Tibial nerve (tissue), 4 donors: ENCODE measurements at regions not wholly inside any gene's neighbourhood (a gene's known extent, or its start where the extent isn't known, plus 50 kb on each side); places are given as distances from the start of the nearest gene placed in this dataset.
A peak's percentile ranks its signal among the peaks of the same experiment; 100 is the strongest.

ENCODE experiments used
- DNase-seq, 2 donors: peaks; one replicate each; pipeline ENCODE4 v3.0.0-alpha.2; 2019; ENCODE audit warnings: low spot score in 2 of 2
- H3K27ac ChIP-seq, 4 donors: fragments of 200-600 bp; sonication (generic) in 3 of 4; one replicate each; pipeline ENCODE4 v1.5.1; 2017 to 2019; ENCODE audit warnings: mild to moderate bottlenecking in 1 of 4
- H3K27me3 ChIP-seq, 2 donors: fragments of 200-600 bp; sonication (generic) in 1 of 2; one replicate each; pipeline versions ENCODE4 v1.5.1 to v1.6.0; 2017 to 2019
- H3K36me3 ChIP-seq, 3 donors: fragments of 200-600 bp; sonication (generic); one replicate each; pipeline ENCODE4 v1.5.1; 2018 to 2019
- H3K4me1 ChIP-seq, 4 donors: fragments of 200-600 bp; sonication (generic) in 3 of 4; one replicate each; pipeline ENCODE4 v1.5.1; 2017 to 2019
- H3K4me3 ChIP-seq, 4 donors: fragments of 200-600 bp; sonication (generic) in 3 of 4; one replicate each; pipeline ENCODE4 v1.5.1; 2017 to 2019; ENCODE audit warnings: mild to moderate bottlenecking in 1 of 4, moderate library complexity in 1 of 4
- H3K9me3 ChIP-seq, 4 donors: fragments of 200-600 bp; sonication (generic) in 3 of 4; one replicate each; pipeline ENCODE4 v1.5.1; 2017 to 2019
- CTCF ChIP-seq, 5 experiments: fragments of 200-600 bp in 3 of 5; fragments of 450-650 bp in 2 of 5; sonication (generic) in 3 of 5; IDR thresholded peaks; one replicate each; pipeline ENCODE4 v1.5.1; 2016 to 2019; ENCODE audit warnings: antibody characterized with exemption in 5 of 5, mild to moderate bottlenecking in 3 of 5, moderate library complexity in 2 of 5
- EP300 ChIP-seq, 2 donors: sonication (generic); formaldehyde crosslinking; IDR thresholded peaks; one replicate each; pipeline ENCODE4 v1.6.1; 2017; ENCODE audit warnings: antibody characterized with exemption in 2 of 2, mild to moderate bottlenecking in 1 of 2
- POLR2A ChIP-seq, 2 donors: fragments of 450-650 bp; IDR thresholded peaks; one replicate each; pipeline ENCODE4 v1.6.1; 2017; ENCODE audit warnings: antibody characterized with exemption in 2 of 2, mild to moderate bottlenecking in 2 of 2, moderate library complexity in 2 of 2
- WGBS, 2 donors: methylation state at CpG; one replicate each; pipeline ENCODE4 v1.1.5; 2018; 5-methylcytosine and 5-hydroxymethylcytosine counted together

GRCh38 chr6:66926060-66926459 lies 1219.0 kb upstream of the EYS start:
- peaks cover 0 to 39% (median 3%) of the 10 kb centered on the region in 4 donors for H3K9me3 ChIP-seq
- no peak for DNase-seq
- 87 to 92% methylated on average over 5 of the region's 5 CpGs for WGBS, 2 donors
- H3K27ac ChIP-seq = no peak overlapping the region
- H3K27me3 ChIP-seq = no peaks in the 10 kb centered on the region
- H3K4me3 ChIP-seq = no peak overlapping the region
- H3K4me1 ChIP-seq = no peaks in the 10 kb centered on the region
- no peak for TF ChIP-seq POLR2A (IDR thresholded peaks at IDR 0.05)
- no peak for TF ChIP-seq EP300 (IDR thresholded peaks at IDR 0.05)
- no peak for TF ChIP-seq CTCF (IDR thresholded peaks at IDR 0.05)
- no peaks in the 10 kb centered on the region for H3K36me3 ChIP-seq

- Histone ChIP-seq H3K4me3 (no peak overlapping the region), H3K27me3 (no peaks in the 10 kb centered on the region), H3K27ac (no peak overlapping the region), H3K36me3 (no peaks in the 10 kb centered on the region), H3K4me1 (no peaks in the 10 kb centered on the region), H3K9me3 (no peaks in the 10 kb centered on the region)
- DNase-seq = no peak
- WGBS, 2 donors = 72% methylated on average over 2 of the region's 2 CpGs
- TF ChIP-seq POLR2A (IDR thresholded peaks at IDR 0.05) (no peak), CTCF (IDR thresholded peaks at IDR 0.05) (no peak), EP300 (IDR thresholded peaks at IDR 0.05) (no peak)
These were observed 1206.6 kb upstream of the EYS start for GRCh38 chr6:66913657-66914056.

- no peak overlapping the region for H3K4me3 ChIP-seq
- TF ChIP-seq POLR2A (IDR thresholded peaks at IDR 0.05) = no peak
- no peak for TF ChIP-seq CTCF (IDR thresholded peaks at IDR 0.05)
- TF ChIP-seq EP300 (IDR thresholded peaks at IDR 0.05) = no peak
- H3K27ac ChIP-seq = no peak overlapping the region
- H3K27me3 ChIP-seq = no peaks in the 10 kb centered on the region
- 49 to 67% methylated on average over 4 of the region's 4 CpGs for WGBS, 2 donors
- peaks cover 0 to 7% (median 0%) of the 10 kb centered on the region in 4 donors for H3K9me3 ChIP-seq
- no peak for DNase-seq
- H3K4me1 ChIP-seq = peaks cover 0 to 6% (median 0%) of the 10 kb centered on the region in 4 donors
- H3K36me3 ChIP-seq = no peaks in the 10 kb centered on the region
These were observed 1195.4 kb upstream of the EYS start for GRCh38 chr6:66902457-66902856.

GRCh38 chr6:66900133-66901083 lies 1193.4 kb upstream of the EYS start:
- TF ChIP-seq EP300 (IDR thresholded peaks at IDR 0.05) (no peak), POLR2A (IDR thresholded peaks at IDR 0.05) (no peak), CTCF (IDR thresholded peaks at IDR 0.05) (no peak)
- no peak for DNase-seq
- Histone ChIP-seq H3K4me1 (peaks cover 0 to 6% (median 0%) of the 10 kb centered on the region in 4 donors), H3K4me3 (no peak overlapping the region), H3K27me3 (no peaks in the 10 kb centered on the region), H3K27ac (no peak overlapping the region), H3K9me3 (peaks cover 0 to 8% (median 0%) of the 10 kb centered on the region in 4 donors), H3K36me3 (no peaks in the 10 kb centered on the region)
- WGBS, 2 donors = 43 to 44% methylated on average over 8 of the region's 8 CpGs

GRCh38 chr6:66897576-66897975 lies 1190.5 kb upstream of the EYS start:
- 85 to 95% methylated on average over 2 of the region's 2 CpGs for WGBS, 2 donors
- Histone ChIP-seq H3K9me3 (peaks cover 0 to 11% (median 0%) of the 10 kb centered on the region in 4 donors), H3K4me1 (peaks cover 0 to 6% (median 0%) of the 10 kb centered on the region in 4 donors), H3K27ac (no peak overlapping the region), H3K27me3 (no peaks in the 10 kb centered on the region), H3K36me3 (no peaks in the 10 kb centered on the region), H3K4me3 (no peak overlapping the region)
- peak in 1 of 2 donors; percentile 11 for DNase-seq
- peak in 1 of 2 donors; percentile 23 for TF ChIP-seq EP300 (IDR thresholded peaks at IDR 0.05)
- no peak for TF ChIP-seq POLR2A (IDR thresholded peaks at IDR 0.05)
